ENCODE measurements at regions not wholly inside any gene's neighbourhood (a gene's known extent, or its start where the extent isn't known, plus 50 kb on each side); places are given as distances from the start of the nearest gene placed in this dataset.

DNA sequence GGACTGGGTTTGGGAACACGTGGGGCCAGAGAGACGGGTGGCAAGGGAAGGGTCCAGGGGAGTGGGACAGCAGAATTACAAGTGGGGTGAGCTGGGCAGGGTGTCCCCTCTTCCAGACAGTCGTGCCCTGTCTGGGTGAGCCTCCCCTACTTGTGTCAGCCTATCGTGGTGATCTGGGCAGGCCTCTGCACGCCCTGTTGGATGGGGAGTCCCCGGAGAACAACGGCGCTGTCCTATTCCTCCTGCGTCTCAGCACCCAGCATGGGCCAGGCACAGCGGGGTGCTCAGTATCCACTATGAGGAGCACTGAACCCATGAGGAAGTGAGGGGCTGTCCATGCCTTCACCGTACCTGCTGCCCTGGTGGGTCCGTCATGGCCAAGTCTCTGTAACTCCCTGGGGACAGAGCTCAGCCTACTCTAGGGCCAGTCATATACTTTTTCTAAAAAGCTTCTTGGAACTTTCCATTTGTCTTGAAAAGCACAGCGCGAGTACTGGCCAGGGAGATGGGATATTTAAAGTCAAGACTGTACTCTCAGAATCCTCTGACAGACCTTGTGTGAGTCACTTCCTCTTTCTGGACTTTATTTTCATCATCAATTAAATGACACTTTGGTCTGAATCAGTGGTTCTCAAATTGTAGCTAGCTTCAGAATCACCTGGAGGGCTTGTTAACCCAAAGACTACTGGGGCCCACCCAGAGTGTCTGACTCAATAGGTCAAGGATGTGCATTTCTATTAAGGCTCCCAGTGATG, 81.7 kb upstream of the NECTIN1 start:
- no peak for DNase-seq

GRCh38 chr11:119809346-119809745, 80.3 kb upstream of the NECTIN1 start:
- DNase-seq: no peak

DNA sequence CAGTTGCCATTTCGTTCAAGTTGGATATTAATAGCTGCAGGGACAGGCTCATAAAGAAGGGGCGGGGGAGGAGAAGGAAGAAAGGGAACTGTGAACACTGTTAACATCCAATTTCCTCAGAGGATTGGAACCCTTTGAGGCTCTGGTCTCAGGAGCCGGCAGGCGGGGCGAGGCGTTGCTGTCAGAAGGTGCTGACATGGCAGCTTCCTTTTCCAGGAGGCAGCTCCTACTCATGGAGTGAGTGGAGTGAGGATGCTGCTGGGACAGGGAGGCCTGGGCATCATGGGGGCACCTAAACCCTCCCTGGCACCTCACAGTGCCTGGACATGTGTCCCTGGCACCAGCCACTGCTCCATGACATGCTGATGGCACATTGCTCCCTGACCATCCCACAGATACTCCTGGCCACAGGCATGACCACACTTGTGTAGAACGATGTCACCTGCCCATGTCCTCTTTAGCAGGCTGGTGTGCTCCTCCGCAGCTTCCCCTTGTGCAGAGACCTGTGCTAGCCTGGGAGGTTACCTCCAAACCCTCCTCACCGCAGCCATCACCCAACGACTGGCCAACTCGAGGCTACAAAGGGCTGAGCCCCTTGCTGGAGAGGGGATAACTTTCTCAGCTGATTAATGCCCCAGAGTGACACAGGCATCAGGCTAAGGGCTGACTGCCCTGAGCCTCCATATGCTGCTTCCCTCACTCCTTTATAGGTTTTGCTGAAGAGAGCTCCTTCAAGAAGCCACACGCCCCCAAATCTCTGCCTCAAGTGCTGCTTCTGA, 79.6 kb upstream of the NECTIN1 start:
- no peak for DNase-seq

DNA sequence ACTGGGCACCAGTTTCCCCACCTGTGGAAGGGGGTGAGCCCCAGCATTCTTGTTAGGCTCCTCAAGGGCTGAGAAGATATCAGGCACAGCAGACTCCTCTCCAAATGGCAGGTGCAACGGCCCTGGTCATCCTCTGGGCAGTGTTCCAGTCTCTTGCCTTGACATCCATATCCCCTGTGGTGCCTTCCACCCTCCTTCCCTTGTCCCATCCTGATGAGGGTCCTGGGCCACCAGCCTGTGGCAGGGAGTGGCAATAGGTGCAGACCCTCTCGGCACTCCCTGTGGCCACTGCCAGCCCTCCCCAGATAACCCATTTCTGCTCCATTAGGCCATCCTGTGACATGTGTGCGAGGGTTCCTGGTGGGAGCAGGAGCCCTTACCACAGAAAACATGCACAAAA, 78.8 kb upstream of the NECTIN1 start:
- DNase-seq: no peak

GRCh38 chr11:119807402-119807801, 78.4 kb upstream of the NECTIN1 start:
- no peak for DNase-seq

- DNase-seq: no peak
Measured at GRCh38 chr11:119806064-119806915, 77.3 kb upstream of the NECTIN1 start.

DNA sequence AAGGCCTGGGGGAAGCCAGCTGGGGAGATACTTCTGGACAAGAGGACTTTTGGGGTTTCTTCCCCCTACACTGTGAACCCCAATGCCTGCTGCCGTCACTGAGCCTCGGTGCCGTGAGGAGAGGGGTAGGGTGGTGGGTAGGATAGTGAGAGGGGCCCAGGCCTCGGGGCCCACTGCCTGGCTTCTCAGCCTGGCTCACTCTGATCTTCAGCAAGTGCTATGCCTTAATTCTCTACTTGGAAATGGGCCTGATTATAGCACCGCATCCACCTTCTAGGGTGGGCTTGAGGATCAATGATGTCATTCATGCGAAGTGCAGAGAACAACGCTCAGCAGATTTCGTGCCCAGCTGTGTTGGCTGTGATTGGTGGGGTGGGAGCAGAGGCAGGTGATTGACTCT, 76.7 kb upstream of the NECTIN1 start:
- no peak for DNase-seq

GRCh38 chr11:119804698-119805097, 75.7 kb upstream of the NECTIN1 start:
- DNase-seq: no peak

DNA sequence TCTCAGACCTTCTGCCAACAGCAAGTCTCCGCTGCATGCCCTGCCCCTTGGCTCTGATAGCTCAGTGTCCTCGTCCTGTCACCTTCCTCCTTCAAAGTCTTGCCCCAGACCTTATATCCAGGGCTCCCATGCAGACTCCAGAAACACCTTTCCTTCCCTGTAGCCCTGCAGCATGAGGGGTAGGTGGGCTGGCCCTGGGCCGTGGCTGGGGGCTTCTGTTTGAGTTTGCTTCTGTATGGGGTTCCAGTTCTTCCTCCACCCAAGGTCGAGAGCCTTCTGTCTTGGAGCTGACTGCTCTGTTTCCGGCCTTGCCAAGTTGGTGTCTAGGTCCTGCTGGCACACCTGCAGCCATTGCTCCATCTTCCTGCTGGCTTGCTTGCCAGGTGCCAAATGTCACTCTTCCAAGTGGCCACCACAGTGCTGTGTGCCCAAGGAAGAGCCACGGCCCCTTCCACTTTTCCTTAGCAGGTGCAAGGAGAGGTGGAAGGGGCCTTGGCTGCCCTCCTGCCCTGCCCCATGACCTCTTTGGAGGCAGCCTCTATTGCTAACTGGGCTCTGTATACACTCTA, 74.8 kb upstream of the NECTIN1 start:
- DNase-seq: no peak

- no peak for DNase-seq
Measured at GRCh38 chr11:119803139-119803538, 74.1 kb upstream of the NECTIN1 start.

DNA sequence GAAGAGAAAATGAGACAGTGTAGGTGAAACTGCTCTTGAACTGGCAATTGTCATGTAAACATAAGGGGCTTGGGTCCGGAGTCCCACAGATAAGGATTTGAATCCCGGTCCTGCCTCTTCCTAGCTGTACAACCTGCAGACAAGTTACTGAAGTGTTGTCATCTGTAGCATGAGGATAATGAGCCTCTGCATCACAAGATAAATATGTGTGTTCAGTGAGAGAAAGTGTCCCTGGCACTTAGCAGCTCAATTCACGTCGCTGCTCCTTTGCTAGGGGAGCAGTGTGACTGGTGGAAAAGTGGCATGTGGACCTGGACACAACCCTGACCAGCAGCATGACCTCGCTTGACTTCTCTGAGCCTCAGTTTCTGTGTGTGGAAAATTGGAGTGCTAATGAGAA, 73.7 kb upstream of the NECTIN1 start:
- DNase-seq: no peak

DNA sequence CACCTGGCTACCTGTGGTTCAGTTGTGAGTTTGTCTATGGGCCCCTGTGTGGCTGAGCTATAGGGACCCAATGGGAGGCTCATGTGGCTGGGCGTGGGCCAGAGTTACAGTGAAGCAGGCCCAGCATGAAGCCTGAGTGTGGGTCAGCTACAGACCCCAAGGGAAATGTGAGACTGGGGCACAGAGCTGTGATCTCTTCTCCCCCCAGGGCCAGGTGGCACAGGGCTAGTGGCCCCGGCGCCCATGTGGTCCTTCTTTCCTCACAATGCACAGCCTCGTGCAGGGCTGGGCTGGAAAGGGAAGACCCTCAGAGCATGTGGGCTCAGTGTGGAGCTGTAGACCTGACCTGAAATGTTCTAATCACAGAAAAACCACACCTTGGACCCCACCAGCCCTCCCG, 71.6 kb upstream of the NECTIN1 start:
- DNase-seq: no peak

GRCh38 chr11:119800171-119800570, 71.2 kb upstream of the NECTIN1 start:
- DNase-seq: no peak

DNA sequence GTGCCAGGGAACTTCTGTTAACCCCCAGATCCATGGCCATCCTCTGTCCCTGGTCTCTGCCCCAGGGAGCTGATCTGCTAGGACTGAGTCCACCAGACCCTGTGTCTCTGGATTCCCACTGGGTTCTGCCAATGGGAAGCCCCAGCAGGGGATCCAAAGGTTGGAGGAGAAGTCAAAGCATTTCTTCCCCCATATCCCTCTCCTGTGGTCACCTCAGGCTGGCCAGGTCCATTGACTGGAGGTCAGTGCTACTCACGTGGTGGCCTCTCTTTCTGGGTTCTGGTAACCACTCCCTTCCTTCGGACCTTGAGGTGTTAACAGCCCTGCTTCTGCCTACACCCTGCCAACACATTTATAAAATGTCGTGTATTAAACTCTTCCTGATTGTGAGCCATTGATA, 69.7 kb upstream of the NECTIN1 start:
- DNase-seq: no peak

DNA sequence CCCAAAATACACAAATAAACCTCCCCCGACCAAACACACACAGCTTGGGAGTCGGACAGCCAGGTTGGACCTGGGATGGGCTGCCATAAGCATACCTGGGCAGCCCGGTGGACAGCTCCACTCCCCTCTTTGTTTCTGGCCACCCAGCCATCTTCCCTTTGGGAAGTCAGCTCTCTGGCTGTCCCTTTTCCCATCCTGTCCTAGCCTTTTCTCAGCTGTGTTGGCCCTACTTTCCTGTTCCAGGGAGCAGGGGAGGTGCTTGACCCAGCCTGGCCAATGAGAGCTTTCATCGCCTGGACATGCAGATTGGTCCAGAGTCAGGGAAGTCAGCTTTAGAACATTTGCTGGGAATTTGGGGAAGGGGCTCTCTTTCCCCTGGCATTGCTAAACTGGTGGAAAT, 68.7 kb upstream of the NECTIN1 start:
- DNase-seq: no peak

GRCh38 chr11:119797123-119797611, 68.2 kb upstream of the NECTIN1 start:
- DNase-seq: no peak

DNA sequence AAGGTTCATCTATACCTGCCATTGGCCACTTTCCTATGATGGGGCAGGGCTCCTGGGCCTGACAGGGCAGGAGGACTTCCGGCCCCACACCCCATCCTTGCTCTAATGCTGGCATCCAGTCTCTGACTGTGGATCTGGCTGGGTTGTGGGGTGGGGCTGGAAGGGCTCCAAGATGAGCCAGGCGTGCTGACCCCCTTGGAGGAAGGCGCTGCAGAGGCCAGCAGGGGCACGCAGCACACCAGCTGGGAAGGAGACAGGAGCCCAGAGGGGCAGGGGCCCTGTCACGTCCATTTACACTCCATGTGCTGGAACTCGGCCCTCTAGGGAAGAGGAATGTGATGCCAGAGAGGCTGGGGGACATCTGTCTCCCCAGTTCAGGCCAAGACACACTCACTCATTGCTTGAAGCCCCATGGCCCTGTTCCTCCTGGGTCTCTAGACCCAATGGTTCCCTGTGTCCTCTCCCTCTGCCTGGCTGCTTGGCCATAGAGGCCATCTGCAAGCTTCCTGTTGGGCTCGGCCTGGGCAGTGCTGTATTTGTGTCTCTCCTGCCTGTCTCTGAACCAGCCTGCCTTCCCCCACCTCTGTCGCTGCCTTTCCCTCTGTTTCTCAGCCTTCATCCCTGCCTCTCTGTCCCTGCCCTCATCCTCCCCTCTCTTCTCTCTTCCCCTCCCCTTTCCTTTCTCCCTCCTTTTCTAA, 67.5 kb upstream of the NECTIN1 start:
- no peak for DNase-seq

DNA sequence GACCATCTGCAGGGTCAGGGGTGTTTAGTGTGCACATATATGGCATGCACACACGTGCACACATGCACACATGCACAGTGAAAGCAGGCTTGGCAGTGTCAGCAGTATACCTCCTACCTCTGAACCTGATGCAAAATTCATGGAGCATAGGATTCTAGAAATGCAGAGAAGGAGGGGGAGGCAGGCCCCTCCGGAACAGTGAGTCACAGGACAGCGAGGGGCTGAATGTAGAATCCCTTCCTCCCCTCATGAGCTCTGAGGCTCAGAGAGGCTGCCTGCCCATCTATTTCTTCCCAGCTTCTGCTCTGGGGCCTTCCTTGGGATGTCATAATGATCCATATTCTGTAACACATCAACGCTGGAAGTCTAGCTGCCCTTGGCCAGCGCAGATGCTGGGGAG, 66.7 kb upstream of the NECTIN1 start:
- DNase-seq: no peak

DNA sequence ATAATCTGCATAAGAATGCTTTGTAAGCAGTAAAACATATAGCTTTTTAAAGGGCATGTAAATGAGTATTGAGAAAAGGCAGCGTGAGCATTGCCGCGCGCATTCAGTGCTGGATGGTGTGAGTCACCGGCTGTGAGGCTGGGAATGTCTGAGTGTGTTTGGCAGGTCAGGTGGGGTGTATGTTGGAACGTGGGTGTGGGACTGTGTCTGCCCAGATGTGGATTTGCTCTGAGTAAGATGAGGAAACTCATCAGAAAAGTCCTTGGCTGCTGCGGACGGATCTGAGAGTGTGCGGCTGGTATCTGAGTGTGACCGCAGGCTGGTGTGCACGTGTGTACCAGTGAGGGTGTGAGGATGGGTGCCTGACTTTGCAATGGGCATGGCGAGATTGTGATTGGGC, 66.2 kb upstream of the NECTIN1 start:
- no peak for DNase-seq

DNA sequence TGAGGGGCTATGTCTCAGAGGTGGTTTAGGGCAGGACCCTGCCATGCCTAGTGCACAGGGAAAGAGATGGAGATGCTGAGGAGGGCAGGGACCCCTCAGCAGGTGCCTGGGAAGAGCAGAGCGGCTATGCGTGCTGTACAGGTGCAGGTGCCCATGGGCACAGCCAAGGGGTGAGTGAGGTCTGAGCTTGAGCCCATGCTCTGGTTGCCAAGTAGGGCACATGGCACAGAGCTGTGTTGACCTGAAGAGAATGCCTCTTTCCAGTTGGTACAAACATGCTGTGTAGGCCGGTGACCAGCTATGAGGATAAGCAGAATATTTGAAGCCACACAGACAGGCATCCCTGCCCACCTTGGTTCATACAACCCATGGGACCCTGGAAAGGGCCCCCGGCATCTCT, 65.8 kb upstream of the NECTIN1 start:
- DNase-seq: no peak

DNA sequence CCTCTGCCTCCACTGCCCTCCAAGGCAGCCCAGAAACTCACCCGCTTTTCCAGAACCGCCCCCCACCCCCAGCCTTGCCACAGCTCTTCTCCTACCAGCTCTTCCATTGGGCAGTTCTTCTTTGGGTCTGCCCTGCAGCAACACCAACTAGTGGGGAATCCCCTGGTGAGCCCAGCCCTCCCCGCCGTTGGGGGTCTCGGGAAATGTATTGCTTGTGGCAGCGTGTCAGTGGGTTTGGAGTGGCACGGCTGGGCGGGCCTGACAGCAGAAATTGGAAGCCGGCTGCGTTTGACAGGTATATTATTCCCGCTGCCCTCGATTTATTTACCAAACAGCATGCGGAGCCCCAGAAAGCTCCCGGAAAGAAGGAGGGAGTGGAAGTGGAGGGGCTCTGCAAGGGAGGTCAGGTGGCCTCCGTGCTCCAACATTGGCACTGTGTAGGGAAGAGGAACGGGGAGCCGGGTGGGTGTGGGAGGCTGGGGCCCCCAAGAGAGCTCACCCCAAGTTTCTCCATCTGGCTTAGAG, 65.2 kb upstream of the NECTIN1 start:
- DNase-seq: no peak
